OCI-LY1 (cell line): ENCODE measurements at regions not wholly inside any gene's neighbourhood (a gene's known extent, or its start where the extent isn't known, plus 50 kb on each side); places are given as distances from the start of the nearest gene placed in this dataset.

Experiments
- EZH2 ChIP-seq: fragments of 200-600 bp; sonication (generic), shearing (Covaris generic); IDR thresholded peaks from 2 replicates; pipeline ENCODE4 v1.8.0; 2017; ENCODE audit warnings: borderline replicate concordance, mixed run types, mild to moderate bottlenecking, antibody characterized with exemption, low read length, moderate library complexity, mixed read lengths
- TF ChIP-seq, protein P1 (sequence below): fragments of 200-600 bp; sonication (generic), shearing (Covaris generic); IDR thresholded peaks from 2 replicates; pipeline ENCODE4 v1.5.1; 2017; ENCODE audit warnings: mild to moderate bottlenecking, antibody characterized with exemption, low read length, moderate library complexity, mixed read lengths

DNA sequence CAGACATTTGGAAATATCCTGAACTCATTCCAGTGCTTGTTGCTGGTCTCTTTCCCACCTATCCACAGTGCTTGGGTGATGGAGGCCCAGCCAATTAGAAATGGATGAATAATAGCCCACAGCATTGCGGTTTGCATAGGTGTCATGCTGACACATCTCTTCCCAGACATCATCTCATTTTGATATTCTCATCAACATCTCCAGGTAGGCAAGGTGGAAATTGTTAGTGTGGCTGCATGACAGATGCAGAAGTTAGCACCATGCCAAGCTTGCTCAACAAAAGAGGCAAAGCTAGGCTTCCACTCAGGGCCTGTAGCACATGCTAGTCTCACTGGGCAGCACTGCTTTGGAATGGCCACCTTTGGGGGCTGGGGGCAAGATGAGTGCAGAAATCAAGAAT lies 1118.9 kb downstream of the VRK1 start:
- TF ChIP-seq, protein P1, sequence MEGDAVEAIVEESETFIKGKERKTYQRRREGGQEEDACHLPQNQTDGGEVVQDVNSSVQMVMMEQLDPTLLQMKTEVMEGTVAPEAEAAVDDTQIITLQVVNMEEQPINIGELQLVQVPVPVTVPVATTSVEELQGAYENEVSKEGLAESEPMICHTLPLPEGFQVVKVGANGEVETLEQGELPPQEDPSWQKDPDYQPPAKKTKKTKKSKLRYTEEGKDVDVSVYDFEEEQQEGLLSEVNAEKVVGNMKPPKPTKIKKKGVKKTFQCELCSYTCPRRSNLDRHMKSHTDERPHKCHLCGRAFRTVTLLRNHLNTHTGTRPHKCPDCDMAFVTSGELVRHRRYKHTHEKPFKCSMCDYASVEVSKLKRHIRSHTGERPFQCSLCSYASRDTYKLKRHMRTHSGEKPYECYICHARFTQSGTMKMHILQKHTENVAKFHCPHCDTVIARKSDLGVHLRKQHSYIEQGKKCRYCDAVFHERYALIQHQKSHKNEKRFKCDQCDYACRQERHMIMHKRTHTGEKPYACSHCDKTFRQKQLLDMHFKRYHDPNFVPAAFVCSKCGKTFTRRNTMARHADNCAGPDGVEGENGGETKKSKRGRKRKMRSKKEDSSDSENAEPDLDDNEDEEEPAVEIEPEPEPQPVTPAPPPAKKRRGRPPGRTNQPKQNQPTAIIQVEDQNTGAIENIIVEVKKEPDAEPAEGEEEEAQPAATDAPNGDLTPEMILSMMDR, result no peak
- no peak for TF ChIP-seq EZH2
